GM21447 (cell line): ENCODE measurements at regions not wholly inside any gene's neighbourhood (a gene's known extent, or its start where the extent isn't known, plus 50 kb on each side); places are given as distances from the start of the nearest gene placed in this dataset.

Experiments
- ATAC-seq: cut with Tn5 transposase; IDR thresholded peaks from one replicate; pipeline ENCODE4 v1.9.1; 2021; ENCODE audit not compliant: unreplicated experiment

GRCh38 chr9:73643379-73644013 is 491.8 kb downstream of the ANXA1 start:
- ATAC-seq = no peak

- no peak for ATAC-seq
These were observed 495.9 kb downstream of the ANXA1 start for GRCh38 chr9:73647560-73647959.

GRCh38 chr9:73649552-73649951 is 497.9 kb downstream of the ANXA1 start:
- no peak for ATAC-seq

- no peak for ATAC-seq
These were observed 503.7 kb downstream of the ANXA1 start for GRCh38 chr9:73655363-73655762.

- ATAC-seq = no peak
These were observed 504.2 kb downstream of the ANXA1 start for GRCh38 chr9:73655831-73656230.

- no peak for ATAC-seq
These were observed 513.6 kb downstream of the ANXA1 start for GRCh38 chr9:73665253-73665652.

GRCh38 chr9:73667749-73668148 is 516.1 kb downstream of the ANXA1 start:
- ATAC-seq = no peak

GRCh38 chr9:73680831-73681230 is 529.2 kb downstream of the ANXA1 start:
- ATAC-seq = no peak

GRCh38 chr9:73682789-73683188 is 531.1 kb downstream of the ANXA1 start:
- no peak for ATAC-seq

- no peak for ATAC-seq
These were observed 532.4 kb downstream of the ANXA1 start for GRCh38 chr9:73683862-73684591.

GRCh38 chr9:73684601-73685000 is 532.9 kb downstream of the ANXA1 start:
- no peak for ATAC-seq

- no peak for ATAC-seq
These were observed 534.1 kb downstream of the ANXA1 start for GRCh38 chr9:73685786-73686185.

GRCh38 chr9:73689051-73689870 is 537.6 kb downstream of the ANXA1 start:
- no peak for ATAC-seq

GRCh38 chr9:73701415-73702057 is 549.9 kb downstream of the ANXA1 start:
- ATAC-seq = no peak

GRCh38 chr9:73714294-73714693 is 562.6 kb downstream of the ANXA1 start:
- no peak for ATAC-seq

GRCh38 chr9:73715591-73715990 is 563.9 kb downstream of the ANXA1 start:
- ATAC-seq = no peak

GRCh38 chr9:73719660-73720059 is 568.0 kb downstream of the ANXA1 start:
- no peak for ATAC-seq

- ATAC-seq = no peak
These were observed 568.9 kb downstream of the ANXA1 start for GRCh38 chr9:73720601-73721000.

GRCh38 chr9:73736270-73736669 is 584.6 kb downstream of the ANXA1 start:
- no peak for ATAC-seq

GRCh38 chr9:73738741-73739530 is 587.3 kb downstream of the ANXA1 start:
- ATAC-seq = no peak

GRCh38 chr9:73741316-73741715 is 589.7 kb downstream of the ANXA1 start:
- ATAC-seq = no peak
